ENCODE measurements at regions not wholly inside any gene's neighbourhood (a gene's known extent, or its start where the extent isn't known, plus 50 kb on each side); places are given as distances from the start of the nearest gene placed in this dataset.

- TF ChIP-seq, protein P1, sequence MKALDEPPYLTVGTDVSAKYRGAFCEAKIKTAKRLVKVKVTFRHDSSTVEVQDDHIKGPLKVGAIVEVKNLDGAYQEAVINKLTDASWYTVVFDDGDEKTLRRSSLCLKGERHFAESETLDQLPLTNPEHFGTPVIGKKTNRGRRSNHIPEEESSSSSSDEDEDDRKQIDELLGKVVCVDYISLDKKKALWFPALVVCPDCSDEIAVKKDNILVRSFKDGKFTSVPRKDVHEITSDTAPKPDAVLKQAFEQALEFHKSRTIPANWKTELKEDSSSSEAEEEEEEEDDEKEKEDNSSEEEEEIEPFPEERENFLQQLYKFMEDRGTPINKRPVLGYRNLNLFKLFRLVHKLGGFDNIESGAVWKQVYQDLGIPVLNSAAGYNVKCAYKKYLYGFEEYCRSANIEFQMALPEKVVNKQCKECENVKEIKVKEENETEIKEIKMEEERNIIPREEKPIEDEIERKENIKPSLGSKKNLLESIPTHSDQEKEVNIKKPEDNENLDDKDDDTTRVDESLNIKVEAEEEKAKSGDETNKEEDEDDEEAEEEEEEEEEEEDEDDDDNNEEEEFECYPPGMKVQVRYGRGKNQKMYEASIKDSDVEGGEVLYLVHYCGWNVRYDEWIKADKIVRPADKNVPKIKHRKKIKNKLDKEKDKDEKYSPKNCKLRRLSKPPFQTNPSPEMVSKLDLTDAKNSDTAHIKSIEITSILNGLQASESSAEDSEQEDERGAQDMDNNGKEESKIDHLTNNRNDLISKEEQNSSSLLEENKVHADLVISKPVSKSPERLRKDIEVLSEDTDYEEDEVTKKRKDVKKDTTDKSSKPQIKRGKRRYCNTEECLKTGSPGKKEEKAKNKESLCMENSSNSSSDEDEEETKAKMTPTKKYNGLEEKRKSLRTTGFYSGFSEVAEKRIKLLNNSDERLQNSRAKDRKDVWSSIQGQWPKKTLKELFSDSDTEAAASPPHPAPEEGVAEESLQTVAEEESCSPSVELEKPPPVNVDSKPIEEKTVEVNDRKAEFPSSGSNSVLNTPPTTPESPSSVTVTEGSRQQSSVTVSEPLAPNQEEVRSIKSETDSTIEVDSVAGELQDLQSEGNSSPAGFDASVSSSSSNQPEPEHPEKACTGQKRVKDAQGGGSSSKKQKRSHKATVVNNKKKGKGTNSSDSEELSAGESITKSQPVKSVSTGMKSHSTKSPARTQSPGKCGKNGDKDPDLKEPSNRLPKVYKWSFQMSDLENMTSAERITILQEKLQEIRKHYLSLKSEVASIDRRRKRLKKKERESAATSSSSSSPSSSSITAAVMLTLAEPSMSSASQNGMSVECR (CRISPR knock-in tag; IDR thresholded peaks at IDR 0.05; ENCODE audit: borderline replicate concordance): no peak
- TF ChIP-seq CREM (CRISPR knock-in tag; IDR thresholded peaks at IDR 0.05) (no peak), FOXP1 (CRISPR knock-in tag; IDR thresholded peaks at IDR 0.05; ENCODE audit: borderline replicate concordance) (no peak), ZBTB43 (CRISPR knock-in tag; IDR thresholded peaks at IDR 0.05) (no peak), ETV6 (CRISPR knock-in tag; IDR thresholded peaks at IDR 0.05) (no peak), CTCF (IDR thresholded peaks at IDR 0.05) (no peak), ZNF121 (CRISPR knock-in tag; IDR thresholded peaks at IDR 0.05) (no peak), ZNF232 (CRISPR knock-in tag; IDR thresholded peaks at IDR 0.05) (no peak), NFE2L1 (CRISPR knock-in tag; IDR thresholded peaks at IDR 0.05) (no peak)
- TF ChIP-seq, protein P2, sequence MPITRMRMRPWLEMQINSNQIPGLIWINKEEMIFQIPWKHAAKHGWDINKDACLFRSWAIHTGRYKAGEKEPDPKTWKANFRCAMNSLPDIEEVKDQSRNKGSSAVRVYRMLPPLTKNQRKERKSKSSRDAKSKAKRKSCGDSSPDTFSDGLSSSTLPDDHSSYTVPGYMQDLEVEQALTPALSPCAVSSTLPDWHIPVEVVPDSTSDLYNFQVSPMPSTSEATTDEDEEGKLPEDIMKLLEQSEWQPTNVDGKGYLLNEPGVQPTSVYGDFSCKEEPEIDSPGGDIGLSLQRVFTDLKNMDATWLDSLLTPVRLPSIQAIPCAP (CRISPR knock-in tag; IDR thresholded peaks at IDR 0.05): no peak
- TF ChIP-seq, protein P3, sequence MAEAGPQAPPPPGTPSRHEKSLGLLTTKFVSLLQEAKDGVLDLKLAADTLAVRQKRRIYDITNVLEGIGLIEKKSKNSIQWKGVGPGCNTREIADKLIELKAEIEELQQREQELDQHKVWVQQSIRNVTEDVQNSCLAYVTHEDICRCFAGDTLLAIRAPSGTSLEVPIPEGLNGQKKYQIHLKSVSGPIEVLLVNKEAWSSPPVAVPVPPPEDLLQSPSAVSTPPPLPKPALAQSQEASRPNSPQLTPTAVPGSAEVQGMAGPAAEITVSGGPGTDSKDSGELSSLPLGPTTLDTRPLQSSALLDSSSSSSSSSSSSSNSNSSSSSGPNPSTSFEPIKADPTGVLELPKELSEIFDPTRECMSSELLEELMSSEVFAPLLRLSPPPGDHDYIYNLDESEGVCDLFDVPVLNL (CRISPR knock-in tag; IDR thresholded peaks at IDR 0.05; ENCODE audit: borderline replicate concordance, low read depth): no peak
Measured at GRCh38 chr16:79883494-79883893, 283.0 kb upstream of the MAF start.

Data from WTC11 (cell line).